Ishikawa (cell line): ENCODE measurements at regions not wholly inside any gene's neighbourhood (a gene's known extent, or its start where the extent isn't known, plus 50 kb on each side); places are given as distances from the start of the nearest gene placed in this dataset.

ENCODE experiments used
- CREB1 ChIP-seq: IDR thresholded peaks from 2 replicates; pipeline ENCODE4 v1.6.1; 2012; ENCODE audit warnings: low read depth
- EGR1 ChIP-seq: IDR thresholded peaks from 2 replicates; pipeline ENCODE4 v1.6.1; 2012
- EP300 ChIP-seq: IDR thresholded peaks from 2 replicates; pipeline ENCODE4 v1.6.1; 2012; ENCODE audit warnings: borderline replicate concordance
- RAD21 ChIP-seq: IDR thresholded peaks from 2 replicates; pipeline ENCODE4 v1.6.1; 2012; ENCODE audit warnings: low read depth
- TAF1 ChIP-seq: IDR thresholded peaks from 2 replicates; pipeline ENCODE4 v1.6.1; 2012; ENCODE audit warnings: low read depth, mild to moderate bottlenecking
- TEAD4 ChIP-seq: IDR thresholded peaks from 2 replicates; pipeline ENCODE4 v1.6.1; 2012
- ZBTB7A ChIP-seq: IDR thresholded peaks from 2 replicates; pipeline ENCODE4 v1.6.1; 2012; ENCODE audit warnings: low read depth
- TF ChIP-seq, protein P1 (sequence below): IDR thresholded peaks from 2 replicates; pipeline ENCODE4 v1.6.1; 2012; ENCODE audit warnings: low read depth, mild to moderate bottlenecking
- TF ChIP-seq, protein P2 (sequence below): IDR thresholded peaks from 2 replicates; pipeline ENCODE4 v1.6.1; 2012
- TF ChIP-seq, protein P3 (sequence below): IDR thresholded peaks from 2 replicates; pipeline ENCODE4 v1.6.1; 2012

DNA sequence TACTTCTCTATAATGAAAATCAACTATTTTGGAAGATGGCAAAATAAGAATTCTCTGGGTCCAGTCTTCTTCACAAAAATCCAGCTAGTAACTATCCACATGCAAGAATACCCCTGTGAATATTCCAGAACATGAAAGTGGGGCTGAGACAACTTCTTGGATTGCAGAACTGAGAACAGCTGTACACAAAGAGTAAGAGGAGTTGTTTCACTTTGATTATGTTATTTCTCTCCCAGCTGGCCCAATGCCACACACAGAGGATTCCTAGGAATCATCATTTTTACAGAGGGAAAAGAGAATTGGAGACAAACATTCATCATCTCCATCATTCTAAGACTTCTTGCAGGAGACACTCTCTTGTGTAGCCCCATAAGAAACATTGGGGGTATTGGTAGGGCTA lies 782.2 kb upstream of the LCORL start:
- no peak for TF ChIP-seq CREB1
- TF ChIP-seq, protein P1, sequence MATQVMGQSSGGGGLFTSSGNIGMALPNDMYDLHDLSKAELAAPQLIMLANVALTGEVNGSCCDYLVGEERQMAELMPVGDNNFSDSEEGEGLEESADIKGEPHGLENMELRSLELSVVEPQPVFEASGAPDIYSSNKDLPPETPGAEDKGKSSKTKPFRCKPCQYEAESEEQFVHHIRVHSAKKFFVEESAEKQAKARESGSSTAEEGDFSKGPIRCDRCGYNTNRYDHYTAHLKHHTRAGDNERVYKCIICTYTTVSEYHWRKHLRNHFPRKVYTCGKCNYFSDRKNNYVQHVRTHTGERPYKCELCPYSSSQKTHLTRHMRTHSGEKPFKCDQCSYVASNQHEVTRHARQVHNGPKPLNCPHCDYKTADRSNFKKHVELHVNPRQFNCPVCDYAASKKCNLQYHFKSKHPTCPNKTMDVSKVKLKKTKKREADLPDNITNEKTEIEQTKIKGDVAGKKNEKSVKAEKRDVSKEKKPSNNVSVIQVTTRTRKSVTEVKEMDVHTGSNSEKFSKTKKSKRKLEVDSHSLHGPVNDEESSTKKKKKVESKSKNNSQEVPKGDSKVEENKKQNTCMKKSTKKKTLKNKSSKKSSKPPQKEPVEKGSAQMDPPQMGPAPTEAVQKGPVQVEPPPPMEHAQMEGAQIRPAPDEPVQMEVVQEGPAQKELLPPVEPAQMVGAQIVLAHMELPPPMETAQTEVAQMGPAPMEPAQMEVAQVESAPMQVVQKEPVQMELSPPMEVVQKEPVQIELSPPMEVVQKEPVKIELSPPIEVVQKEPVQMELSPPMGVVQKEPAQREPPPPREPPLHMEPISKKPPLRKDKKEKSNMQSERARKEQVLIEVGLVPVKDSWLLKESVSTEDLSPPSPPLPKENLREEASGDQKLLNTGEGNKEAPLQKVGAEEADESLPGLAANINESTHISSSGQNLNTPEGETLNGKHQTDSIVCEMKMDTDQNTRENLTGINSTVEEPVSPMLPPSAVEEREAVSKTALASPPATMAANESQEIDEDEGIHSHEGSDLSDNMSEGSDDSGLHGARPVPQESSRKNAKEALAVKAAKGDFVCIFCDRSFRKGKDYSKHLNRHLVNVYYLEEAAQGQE: no peak
- TF ChIP-seq EP300: no peak
- TF ChIP-seq RAD21: no peak
- no peak for TF ChIP-seq TEAD4
- TF ChIP-seq EGR1: no peak
- TF ChIP-seq, protein P2, sequence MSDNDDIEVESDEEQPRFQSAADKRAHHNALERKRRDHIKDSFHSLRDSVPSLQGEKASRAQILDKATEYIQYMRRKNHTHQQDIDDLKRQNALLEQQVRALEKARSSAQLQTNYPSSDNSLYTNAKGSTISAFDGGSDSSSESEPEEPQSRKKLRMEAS: no peak
- no peak for TF ChIP-seq TAF1
- TF ChIP-seq, protein P3, sequence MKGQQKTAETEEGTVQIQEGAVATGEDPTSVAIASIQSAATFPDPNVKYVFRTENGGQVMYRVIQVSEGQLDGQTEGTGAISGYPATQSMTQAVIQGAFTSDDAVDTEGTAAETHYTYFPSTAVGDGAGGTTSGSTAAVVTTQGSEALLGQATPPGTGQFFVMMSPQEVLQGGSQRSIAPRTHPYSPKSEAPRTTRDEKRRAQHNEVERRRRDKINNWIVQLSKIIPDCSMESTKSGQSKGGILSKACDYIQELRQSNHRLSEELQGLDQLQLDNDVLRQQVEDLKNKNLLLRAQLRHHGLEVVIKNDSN: no peak
- no peak for TF ChIP-seq ZBTB7A
